Upper lobe of left lung (tissue), 6 donors: ENCODE measurements at regions not wholly inside any gene's neighbourhood (a gene's known extent, or its start where the extent isn't known, plus 50 kb on each side); places are given as distances from the start of the nearest gene placed in this dataset.
"Not testable (repeated sequence)": the region's sequence is repeated elsewhere in the genome, so short reads cannot be mapped to it uniquely, and the experiment has no call there.

Source experiments
- ATAC-seq, 2 donors: fragments of 200-7000 bp; cut with Tn5 transposase; one replicate each; pipeline ENCODE4 v1.9.1; 2022; ENCODE audit warnings: mild to moderate bottlenecking in 2 of 2, moderate library complexity in 2 of 2; ENCODE audit not compliant: low FRiP score in 2 of 2
- DNase-seq, 2 donors: peaks; one replicate each; pipeline ENCODE4 v3.0.0-alpha.2; 2019 to 2020
- H3K27ac ChIP-seq, 4 donors: fragments of 200-600 bp; sonication (generic); one replicate each; pipeline ENCODE4 v1.5.1; 2016 to 2019
- H3K27me3 ChIP-seq, 4 donors: fragments of 200-600 bp; sonication (generic); one replicate each; pipeline ENCODE4 v1.5.1; 2017 to 2019
- H3K36me3 ChIP-seq, 4 donors: fragments of 200-600 bp; sonication (generic); one replicate each; pipeline ENCODE4 v1.5.1; 2016 to 2019
- H3K4me1 ChIP-seq, 4 donors: fragments of 200-600 bp; sonication (generic); one replicate each; pipeline ENCODE4 v1.5.1; 2018 to 2019
- H3K4me3 ChIP-seq, 4 donors: fragments of 200-600 bp; sonication (generic); one replicate each; pipeline ENCODE4 v1.5.1; 2017 to 2019; ENCODE audit warnings: mild to moderate bottlenecking in 2 of 4, moderate library complexity in 1 of 4
- H3K9me3 ChIP-seq, 4 donors: fragments of 200-600 bp; sonication (generic); one replicate each; pipeline ENCODE4 v1.5.1; 2018 to 2019
- EP300 ChIP-seq, 4 donors: sonication (generic); formaldehyde crosslinking; IDR thresholded peaks; one replicate each; pipeline ENCODE4 v1.5.1; 2017; ENCODE audit warnings: antibody characterized with exemption in 4 of 4, control low read depth in 2 of 4
- POLR2A ChIP-seq, 4 donors: fragments of 450-650 bp; IDR thresholded peaks; one replicate each; pipeline ENCODE4 v1.5.1; 2016 to 2017; ENCODE audit warnings: antibody characterized with exemption in 4 of 4, mild to moderate bottlenecking in 2 of 4
- POLR2AphosphoS5 ChIP-seq, 2 donors: sonication (generic); formaldehyde crosslinking; IDR thresholded peaks; one replicate each; pipeline ENCODE4 v1.5.1; 2017; ENCODE audit warnings: antibody characterized with exemption in 2 of 2
- WGBS, 2 donors: methylation state at CpG; one replicate each; pipeline ENCODE4 v1.1.5; 2017 to 2018; 5-methylcytosine and 5-hydroxymethylcytosine counted together
- TF ChIP-seq, protein P1 (sequence below), 6 experiments: fragments of 450-650 bp in 4 of 6; fragments of 200-600 bp in 2 of 6; sonication (generic) in 2 of 6; IDR thresholded peaks; one replicate each; pipeline ENCODE4 v1.5.1; 2016 to 2019; ENCODE audit warnings: antibody characterized with exemption in 6 of 6
- donor health status: DM: no; HTN: no; CAD: no; lungs with moderate emphysema.
- donor health status: DM: no; HTN: yes; CAD: no; lungs with severe emphysema.

- Histone ChIP-seq H3K27me3 (no peaks in the 10 kb centered on the region), H3K27ac (no peak overlapping the region), H3K4me3 (no peak overlapping the region), H3K4me1 (no peaks in the 10 kb centered on the region), H3K36me3 (no peaks in the 10 kb centered on the region), H3K9me3 (no peaks in the 10 kb centered on the region)
- ATAC-seq (no peak), DNase-seq (peak in 1 of 2 donors; percentile 57)
- WGBS, 2 donors: 91 to 94% methylated on average over 2 to 3 of the region's 3 CpGs
- no peak for TF ChIP-seq EP300 (IDR thresholded peaks at IDR 0.05)
- TF ChIP-seq, protein P1, sequence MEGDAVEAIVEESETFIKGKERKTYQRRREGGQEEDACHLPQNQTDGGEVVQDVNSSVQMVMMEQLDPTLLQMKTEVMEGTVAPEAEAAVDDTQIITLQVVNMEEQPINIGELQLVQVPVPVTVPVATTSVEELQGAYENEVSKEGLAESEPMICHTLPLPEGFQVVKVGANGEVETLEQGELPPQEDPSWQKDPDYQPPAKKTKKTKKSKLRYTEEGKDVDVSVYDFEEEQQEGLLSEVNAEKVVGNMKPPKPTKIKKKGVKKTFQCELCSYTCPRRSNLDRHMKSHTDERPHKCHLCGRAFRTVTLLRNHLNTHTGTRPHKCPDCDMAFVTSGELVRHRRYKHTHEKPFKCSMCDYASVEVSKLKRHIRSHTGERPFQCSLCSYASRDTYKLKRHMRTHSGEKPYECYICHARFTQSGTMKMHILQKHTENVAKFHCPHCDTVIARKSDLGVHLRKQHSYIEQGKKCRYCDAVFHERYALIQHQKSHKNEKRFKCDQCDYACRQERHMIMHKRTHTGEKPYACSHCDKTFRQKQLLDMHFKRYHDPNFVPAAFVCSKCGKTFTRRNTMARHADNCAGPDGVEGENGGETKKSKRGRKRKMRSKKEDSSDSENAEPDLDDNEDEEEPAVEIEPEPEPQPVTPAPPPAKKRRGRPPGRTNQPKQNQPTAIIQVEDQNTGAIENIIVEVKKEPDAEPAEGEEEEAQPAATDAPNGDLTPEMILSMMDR (IDR thresholded peaks at IDR 0.05): no peak
- TF ChIP-seq POLR2AphosphoS5 (IDR thresholded peaks at IDR 0.05): no peak
- no peak for TF ChIP-seq POLR2A (IDR thresholded peaks at IDR 0.05)
Measured at GRCh38 chr21:14054682-14055081, 156.1 kb downstream of the LIPI start.

DNA sequence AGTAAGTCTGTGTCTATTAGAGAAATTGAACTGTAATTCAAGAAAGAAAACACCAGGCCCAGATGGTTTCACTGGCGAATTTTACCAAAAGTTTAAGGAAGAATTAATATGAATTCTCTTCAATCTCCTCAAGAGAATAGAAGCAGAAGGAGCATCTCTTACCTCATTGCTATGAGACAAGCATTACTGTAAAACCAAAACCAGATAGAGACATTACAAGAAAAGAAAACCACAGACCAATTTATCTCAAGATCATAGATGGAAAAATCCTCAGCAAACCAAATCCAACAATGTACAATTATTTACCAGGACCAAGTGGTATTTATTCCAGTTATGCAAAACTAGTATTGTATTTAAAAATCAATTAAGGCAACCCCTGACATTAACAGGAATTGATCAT, 160.6 kb downstream of the LIPI start:
- ATAC-seq (no peak), DNase-seq (no peak)
- no peaks in the 10 kb centered on the region for H3K36me3 ChIP-seq
- H3K27ac ChIP-seq: no peak overlapping the region
- no peaks in the 10 kb centered on the region for H3K4me1 ChIP-seq
- no peaks in the 10 kb centered on the region for H3K9me3 ChIP-seq
- 81 to 98% methylated on average over 1 of the region's 1 CpG for WGBS, 2 donors
- no peaks in the 10 kb centered on the region for H3K27me3 ChIP-seq
- H3K4me3 ChIP-seq: no peak overlapping the region
- TF ChIP-seq EP300 (IDR thresholded peaks at IDR 0.05): no peak
- no peak for TF ChIP-seq POLR2A (IDR thresholded peaks at IDR 0.05)
- TF ChIP-seq, protein P1 (IDR thresholded peaks at IDR 0.05): no peak
- no peak for TF ChIP-seq POLR2AphosphoS5 (IDR thresholded peaks at IDR 0.05)

- Histone ChIP-seq H3K9me3 (no peaks in the 10 kb centered on the region), H3K27ac (no peak overlapping the region), H3K27me3 (no peaks in the 10 kb centered on the region), H3K36me3 (no peaks in the 10 kb centered on the region), H3K4me3 (no peak overlapping the region), H3K4me1 (no peaks in the 10 kb centered on the region)
- ATAC-seq (no peak), DNase-seq (no peak)
- TF ChIP-seq, protein P1 (IDR thresholded peaks at IDR 0.05): no peak
- TF ChIP-seq POLR2A (IDR thresholded peaks at IDR 0.05) (no peak), EP300 (IDR thresholded peaks at IDR 0.05) (no peak), POLR2AphosphoS5 (IDR thresholded peaks at IDR 0.05) (no peak)
Measured at GRCh38 chr21:14046401-14046800, 164.4 kb downstream of the LIPI start.

DNA sequence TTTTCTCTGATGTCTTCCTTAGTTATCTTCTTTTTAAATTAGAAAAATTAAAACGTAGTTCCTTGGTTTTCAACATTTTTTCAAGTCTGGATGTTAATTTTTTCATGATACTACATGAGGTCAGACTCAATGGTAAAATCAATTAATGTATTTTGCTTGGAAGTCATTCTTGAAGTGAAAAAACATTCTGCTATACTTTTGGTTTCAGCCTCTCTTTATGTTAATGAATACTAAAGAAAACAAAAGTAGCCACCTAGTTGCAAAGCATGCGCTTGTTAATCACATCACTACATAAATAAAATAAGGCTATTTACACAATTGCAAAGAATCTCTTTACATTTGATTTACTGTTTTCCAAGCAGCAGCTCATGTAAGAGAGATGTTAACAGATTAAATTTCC, 170.4 kb downstream of the LIPI start:
- ATAC-seq (no peak), DNase-seq (no peak)
- H3K9me3 ChIP-seq: no peaks in the 10 kb centered on the region
- 81 to 96% methylated on average over 2 of the region's 2 CpGs for WGBS, 2 donors
- H3K36me3 ChIP-seq: no peaks in the 10 kb centered on the region
- no peaks in the 10 kb centered on the region for H3K4me1 ChIP-seq
- no peak overlapping the region for H3K4me3 ChIP-seq
- TF ChIP-seq, protein P1 (IDR thresholded peaks at IDR 0.05): no peak
- no peak for TF ChIP-seq EP300 (IDR thresholded peaks at IDR 0.05)
- no peak for TF ChIP-seq POLR2A (IDR thresholded peaks at IDR 0.05)
- no peak for TF ChIP-seq POLR2AphosphoS5 (IDR thresholded peaks at IDR 0.05)
- no peak overlapping the region for H3K27ac ChIP-seq
- no peaks in the 10 kb centered on the region for H3K27me3 ChIP-seq

DNA sequence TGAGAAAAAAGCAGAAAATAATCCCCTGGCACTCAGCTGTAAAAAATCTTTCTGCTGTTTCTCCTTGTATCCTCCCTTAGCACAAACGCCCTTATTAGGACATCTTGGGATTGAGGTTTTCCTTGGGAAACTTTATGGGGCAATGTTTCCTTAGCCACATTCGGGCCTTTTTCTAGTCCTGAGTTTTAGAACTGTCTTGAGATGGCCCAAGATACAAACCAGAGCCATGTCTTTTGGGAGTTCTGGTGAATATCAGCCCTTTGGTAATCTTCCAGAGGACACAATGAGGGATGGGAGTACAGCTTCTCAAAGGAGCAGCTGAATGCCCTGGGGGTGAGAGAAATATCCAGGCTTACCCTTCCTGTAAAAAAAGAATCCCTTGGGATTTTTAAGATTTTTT, 182.1 kb downstream of the LIPI start:
- not testable (repeated sequence) for ATAC-seq, H3K9me3 ChIP-seq, H3K36me3 ChIP-seq, H3K27ac ChIP-seq, DNase-seq, H3K27me3 ChIP-seq, H3K4me3 ChIP-seq
- 70 to 79% methylated on average over 2 of the region's 2 CpGs for WGBS, 2 donors
- H3K4me1 ChIP-seq: peaks cover 0 to 11% (median 0%) of the 10 kb centered on the region in 4 donors
